Muscle of back (tissue), 3 donors: ENCODE measurements at regions not wholly inside any gene's neighbourhood (a gene's known extent, or its start where the extent isn't known, plus 50 kb on each side); places are given as distances from the start of the nearest gene placed in this dataset.
A peak's percentile ranks its signal among the peaks of the same experiment; 100 is the strongest.

ENCODE experiments used
- DNase-seq, 3 donors: peaks; one replicate each; pipeline versions ENCODE4 v3.0.0 to v3.0.0-alpha.2; 2013

- DNase-seq, result peak; percentile 50 to 77 (median 66)
Measured at GRCh38 chr12:4107436-4107878, 166.1 kb upstream of the CCND2 start.

- no peak for DNase-seq
Measured at GRCh38 chr12:4106621-4107020, 166.9 kb upstream of the CCND2 start.

- DNase-seq, result no peak
Measured at GRCh38 chr12:4104722-4105244, 168.8 kb upstream of the CCND2 start.

- DNase-seq, result no peak
Measured at GRCh38 chr12:4099276-4099675, 174.3 kb upstream of the CCND2 start.

GRCh38 chr12:4091016-4091743 lies 182.4 kb upstream of the CCND2 start:
- DNase-seq, result peak in 1 of 3 donors; percentile 28

GRCh38 chr12:4089956-4090355 lies 183.6 kb upstream of the CCND2 start:
- DNase-seq, result peak in 1 of 3 donors; percentile 41

- peak; percentile 36 to 86 (median 66) for DNase-seq
Measured at GRCh38 chr12:4089121-4089606, 184.4 kb upstream of the CCND2 start.

- peak in 1 of 3 donors; percentile 57 for DNase-seq
Measured at GRCh38 chr12:4088451-4088850, 185.1 kb upstream of the CCND2 start.

GRCh38 chr12:4086481-4086880 lies 187.1 kb upstream of the CCND2 start:
- peak in 1 of 3 donors; percentile 67 for DNase-seq

- peak in 1 of 3 donors; percentile 26 for DNase-seq
Measured at GRCh38 chr12:4084573-4084972, 189.0 kb upstream of the CCND2 start.

- DNase-seq, result no peak
Measured at GRCh38 chr12:4082809-4083403, 190.7 kb upstream of the CCND2 start.

GRCh38 chr12:4080213-4080612 lies 193.3 kb upstream of the CCND2 start:
- no peak for DNase-seq

- DNase-seq, result no peak
Measured at GRCh38 chr12:4074129-4074528, 199.4 kb upstream of the CCND2 start.

GRCh38 chr12:4069670-4070010 lies 196.4 kb upstream of the PARP11 start:
- DNase-seq, result no peak

GRCh38 chr12:4068981-4069669 lies 195.9 kb upstream of the PARP11 start:
- DNase-seq, result no peak

- DNase-seq, result no peak
Measured at GRCh38 chr12:4064008-4064407, 190.8 kb upstream of the PARP11 start.

GRCh38 chr12:4059898-4060568 lies 186.8 kb upstream of the PARP11 start:
- DNase-seq, result no peak

- no peak for DNase-seq
Measured at GRCh38 chr12:4056910-4057845, 184.0 kb upstream of the PARP11 start.

- no peak for DNase-seq
Measured at GRCh38 chr12:4054630-4055029, 181.4 kb upstream of the PARP11 start.

GRCh38 chr12:4052691-4053090 lies 179.5 kb upstream of the PARP11 start:
- no peak for DNase-seq

GRCh38 chr12:4051596-4051995 lies 178.4 kb upstream of the PARP11 start:
- DNase-seq, result no peak
